NCI-H226 (cell line): ENCODE measurements at regions not wholly inside any gene's neighbourhood (a gene's known extent, or its start where the extent isn't known, plus 50 kb on each side); places are given as distances from the start of the nearest gene placed in this dataset.
A peak's percentile ranks its signal among the peaks of the same experiment; 100 is the strongest.
"Not testable (repeated sequence)": the region's sequence is repeated elsewhere in the genome, so short reads cannot be mapped to it uniquely, and the experiment has no call there.

Experiments used
- DNase-seq: peaks from one replicate; pipeline ENCODE4 v3.0.0-alpha.2; 2015

DNA sequence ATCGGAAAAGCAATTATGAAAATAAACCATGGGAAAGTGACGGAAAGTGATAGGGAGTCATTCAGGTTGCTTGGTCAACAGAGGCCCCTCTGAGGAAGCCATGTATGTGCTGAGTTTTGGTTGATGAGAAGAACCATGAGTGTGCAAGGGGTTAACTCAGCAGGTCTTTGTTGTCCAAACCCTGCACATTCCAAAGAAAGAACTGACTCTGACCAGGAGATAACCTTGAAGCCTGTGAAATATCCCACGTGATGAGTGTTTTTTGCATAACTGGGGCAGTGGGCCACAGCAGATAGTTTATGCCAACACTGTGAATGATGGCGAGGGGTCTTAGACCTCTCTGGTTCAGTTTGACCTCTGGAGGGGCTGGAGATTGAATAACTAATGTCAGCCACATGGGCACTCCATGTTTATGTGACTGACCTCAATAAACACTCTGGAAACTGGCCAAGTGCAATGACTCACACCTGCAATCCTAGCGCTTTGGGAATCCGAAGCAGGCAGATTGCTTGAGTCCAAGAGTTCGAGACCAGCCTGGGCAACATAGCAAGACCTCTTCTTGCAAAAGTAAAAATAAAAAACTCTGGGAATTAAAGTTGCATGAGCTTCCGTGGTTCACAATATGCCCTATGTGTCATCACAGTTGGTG lies 154.0 kb upstream of the FOXK1 start:
- DNase-seq = peak; percentile 20

DNA sequence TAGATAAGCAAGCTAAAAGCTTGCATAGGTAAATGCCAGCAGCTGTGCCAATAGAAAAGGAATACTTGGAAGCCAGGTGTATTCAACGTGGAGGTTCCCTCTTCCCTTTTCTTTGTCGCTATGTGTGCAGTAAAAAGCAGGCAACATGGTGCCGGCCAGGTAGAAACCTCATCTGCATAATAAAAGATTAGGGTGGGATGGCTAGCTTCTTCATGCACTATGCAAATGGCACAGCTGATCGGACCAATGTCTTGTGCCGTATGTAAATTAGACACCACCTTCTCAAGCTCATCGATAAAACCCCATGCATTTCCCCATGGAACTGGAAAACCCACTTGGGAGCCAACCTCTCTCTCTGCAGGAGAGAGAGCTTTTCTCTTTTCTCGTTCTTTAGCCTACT lies 150.9 kb upstream of the FOXK1 start:
- DNase-seq = no peak

DNA sequence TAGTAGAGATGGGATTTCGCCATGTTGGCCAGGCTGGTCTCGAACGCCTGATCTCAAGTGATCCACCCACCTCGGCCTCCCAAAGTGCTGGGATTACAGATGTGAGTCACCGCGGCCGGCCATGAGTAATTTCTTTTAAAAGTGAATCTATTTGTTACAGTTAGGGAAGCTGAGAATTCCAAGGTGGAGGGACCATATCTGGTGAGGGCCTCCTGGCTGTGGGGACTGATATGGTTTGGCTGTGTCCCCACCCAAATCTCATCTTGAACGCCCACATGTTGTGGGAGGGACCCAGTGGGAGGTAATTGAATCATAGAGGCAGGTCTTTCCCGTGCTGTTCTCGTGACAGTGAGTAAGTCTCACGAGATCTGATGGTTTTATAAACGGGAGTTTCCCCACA lies 148.8 kb upstream of the FOXK1 start:
- DNase-seq = not testable (repeated sequence)

DNA sequence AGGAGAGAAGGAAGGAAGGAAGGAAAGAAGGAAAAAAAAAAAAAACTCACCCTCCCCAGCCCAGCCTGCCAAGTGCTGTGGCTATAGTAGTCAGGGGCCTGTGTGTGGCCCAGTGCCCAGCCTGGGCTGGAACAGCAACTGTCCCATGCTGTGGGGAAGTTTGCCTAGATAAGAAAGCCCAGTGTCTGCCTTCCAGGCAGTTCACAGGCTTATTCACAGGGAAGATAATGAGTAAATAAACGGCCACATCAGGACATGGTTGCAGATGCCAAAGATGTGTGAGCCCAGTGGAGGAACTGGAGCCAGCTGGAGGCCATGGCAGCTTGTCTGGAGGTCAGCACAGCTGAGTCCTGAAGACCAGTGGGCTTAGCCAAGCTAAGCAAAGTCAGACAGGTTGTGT lies 132.4 kb upstream of the FOXK1 start:
- DNase-seq = no peak

DNA sequence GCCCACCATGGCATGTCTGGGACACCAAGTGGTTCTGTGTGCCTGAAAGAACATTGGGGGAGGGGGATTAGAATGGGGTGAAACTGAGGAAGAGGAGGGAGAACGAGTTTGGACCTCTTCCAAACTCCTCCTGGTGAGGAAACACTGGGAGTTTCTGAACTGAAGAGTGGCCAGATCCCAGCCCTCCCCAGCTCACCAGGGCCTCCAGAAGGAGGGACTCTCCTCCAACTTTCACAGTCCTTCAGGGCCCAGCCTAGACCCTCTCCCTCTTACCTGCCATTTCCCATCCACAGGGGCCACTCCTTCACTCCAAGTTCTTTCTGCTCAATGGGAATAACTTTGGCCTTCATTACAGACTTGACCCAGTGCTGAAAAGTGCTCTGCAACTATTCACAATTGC lies 132.0 kb upstream of the FOXK1 start:
- no peak for DNase-seq

DNA sequence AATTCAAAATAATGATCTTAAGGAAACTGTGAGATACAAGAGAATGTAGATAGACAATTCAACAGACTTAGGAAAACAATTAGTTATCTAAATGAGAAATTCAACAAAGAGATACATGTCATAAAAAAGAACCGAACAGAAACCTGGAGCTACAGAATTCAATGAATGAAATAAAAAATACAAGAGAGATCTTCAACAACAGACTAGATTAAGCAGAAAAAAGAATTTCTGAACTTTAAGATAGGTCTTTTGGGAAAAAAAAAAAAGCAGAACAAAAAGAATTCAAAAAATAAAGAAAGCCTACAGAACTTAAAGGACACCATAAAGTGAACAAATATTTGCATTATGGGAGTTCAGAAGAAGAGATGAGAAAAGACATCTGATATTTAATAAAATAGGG lies 129.1 kb upstream of the FOXK1 start:
- DNase-seq = peak; percentile 0

GRCh38 chr7:4556868-4557793 lies 125.0 kb upstream of the FOXK1 start:
- no peak for DNase-seq

DNA sequence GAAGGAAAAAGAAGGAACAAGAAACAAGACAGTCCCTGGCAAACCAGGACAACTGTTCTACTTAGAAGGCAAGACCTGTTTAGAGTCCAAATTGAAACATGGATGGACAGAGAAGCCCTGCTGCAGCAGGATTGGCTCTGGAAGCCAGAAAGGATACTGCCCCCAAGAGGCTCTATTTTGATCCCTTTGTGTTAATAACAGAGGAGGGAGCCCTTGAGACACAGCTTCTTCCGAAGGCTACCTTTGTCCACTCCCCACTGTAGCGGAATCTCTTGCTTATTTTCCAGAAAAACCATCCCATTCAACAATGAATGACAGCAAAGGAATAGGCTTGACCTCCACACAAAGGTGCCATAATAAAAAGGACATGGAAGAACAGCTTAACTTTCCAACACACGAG lies 120.3 kb upstream of the FOXK1 start:
- DNase-seq = no peak

DNA sequence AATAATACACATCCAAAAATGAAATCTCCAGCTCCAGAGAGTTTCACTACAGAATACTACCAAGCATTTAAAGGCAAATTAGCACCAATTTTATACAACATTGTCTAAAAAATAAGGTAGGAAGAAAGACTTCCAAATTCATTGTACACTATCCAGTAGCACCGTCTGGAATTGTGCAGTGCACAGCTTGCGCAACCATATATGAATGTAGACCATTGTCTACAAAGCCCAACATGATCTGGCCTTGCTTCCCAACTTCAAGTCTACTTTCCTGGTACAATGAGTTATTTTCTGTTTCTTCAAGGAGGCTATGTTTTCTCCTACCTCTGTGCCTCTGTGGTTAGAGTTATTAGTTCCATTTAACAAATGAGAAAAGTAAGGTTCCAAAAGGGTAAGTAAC lies 115.4 kb upstream of the FOXK1 start:
- no peak for DNase-seq

DNA sequence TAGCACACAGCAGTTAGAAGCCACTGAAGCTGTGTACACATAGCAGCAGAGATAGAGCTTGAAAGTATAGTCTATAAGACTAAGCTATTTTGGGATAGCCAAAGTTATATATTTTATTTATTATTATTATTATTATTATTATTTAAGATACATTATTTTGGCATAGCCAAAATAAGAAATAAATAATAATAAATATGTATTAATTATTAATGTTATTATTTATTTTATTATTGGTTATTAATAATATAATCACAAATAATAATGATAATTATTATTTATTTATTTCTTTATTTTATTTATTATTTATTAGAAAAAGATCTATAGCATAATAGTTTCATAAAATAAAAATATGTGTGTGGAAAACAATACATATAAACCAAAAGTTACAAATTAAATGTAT lies 107.2 kb upstream of the FOXK1 start:
- DNase-seq = no peak

- DNase-seq = no peak
Measured at GRCh38 chr7:4575254-4575653, 106.8 kb upstream of the FOXK1 start.

GRCh38 chr7:4602905-4603842 lies 78.9 kb upstream of the FOXK1 start:
- no peak for DNase-seq

DNA sequence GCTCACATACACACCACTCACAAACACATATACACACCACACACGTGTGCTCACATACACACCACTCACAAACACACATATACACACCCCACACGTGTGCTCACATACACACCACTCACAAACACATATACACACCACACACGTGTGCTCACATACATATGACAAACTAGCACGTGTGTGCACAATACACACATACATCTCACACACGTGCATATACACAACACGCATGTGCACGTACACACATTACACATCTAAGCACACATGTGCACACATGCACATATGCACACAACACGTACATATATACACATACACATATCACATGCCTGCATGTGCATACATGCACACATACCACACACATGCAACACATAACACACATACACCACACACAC lies 78.3 kb upstream of the FOXK1 start:
- no peak for DNase-seq

DNA sequence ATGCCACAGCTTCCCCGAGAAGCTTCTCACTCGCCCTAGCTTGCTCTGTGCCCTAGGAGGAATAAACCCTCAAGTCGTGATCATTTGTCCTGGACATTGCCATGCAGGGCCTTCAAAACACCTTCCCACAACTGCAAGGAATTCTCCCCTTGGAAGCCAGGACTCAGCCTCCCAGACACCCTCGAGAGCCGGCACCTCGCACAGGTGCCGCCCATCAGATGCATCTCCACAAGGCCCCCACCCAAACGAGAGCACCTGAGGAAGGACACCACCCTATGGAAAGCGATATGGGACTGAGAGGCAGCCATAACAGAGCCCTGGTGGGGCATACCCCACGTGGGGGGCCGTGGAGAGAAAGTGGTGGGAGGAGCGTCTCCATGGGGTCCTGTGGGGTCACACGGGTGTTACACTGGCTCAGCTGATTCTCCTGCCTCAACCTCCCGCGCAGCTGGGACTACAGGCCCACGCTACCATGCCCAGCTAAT lies 77.6 kb upstream of the FOXK1 start:
- no peak for DNase-seq

DNA sequence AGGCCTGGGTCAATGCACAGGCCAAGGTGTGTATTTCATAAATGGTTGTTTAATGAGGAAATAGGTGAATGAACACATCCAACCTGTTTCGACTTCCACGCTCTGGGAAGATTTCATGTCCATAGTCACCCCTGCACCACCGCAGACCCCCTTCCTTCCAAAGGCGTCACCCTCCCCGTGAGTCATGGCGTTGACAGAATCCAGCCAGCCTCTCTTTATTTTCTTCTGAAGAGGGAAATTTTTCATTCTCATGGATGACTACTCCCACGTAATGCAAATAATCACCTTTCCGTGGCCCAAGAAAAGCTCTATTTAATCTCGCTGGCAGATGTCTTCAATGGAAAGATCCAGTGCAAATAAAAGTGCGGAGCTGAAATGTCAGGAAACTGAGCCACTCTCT lies 75.3 kb upstream of the FOXK1 start:
- no peak for DNase-seq

DNA sequence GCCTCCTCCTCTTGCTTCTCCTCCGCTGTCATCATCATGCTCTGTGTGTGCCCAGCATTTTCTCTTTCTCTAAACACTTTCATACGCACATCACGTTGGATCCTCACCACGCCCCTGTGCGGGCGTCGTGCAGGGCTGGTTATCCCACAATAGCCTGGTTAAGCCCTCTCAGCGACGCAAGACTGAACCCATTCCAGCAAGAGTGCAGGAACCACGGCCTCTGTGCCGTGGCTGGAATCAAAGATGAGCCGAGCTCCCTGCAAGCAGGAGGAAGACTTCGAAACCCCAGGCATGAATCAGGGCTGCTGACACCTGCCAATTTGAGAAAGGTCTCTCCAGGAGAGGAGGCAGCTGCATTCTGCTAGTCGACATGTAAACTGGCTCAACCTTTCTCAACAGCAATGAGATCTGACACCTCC lies 74.8 kb upstream of the FOXK1 start:
- DNase-seq = no peak

- not testable (repeated sequence) for DNase-seq
Measured at GRCh38 chr7:4609576-4609975, 72.5 kb upstream of the FOXK1 start.

DNA sequence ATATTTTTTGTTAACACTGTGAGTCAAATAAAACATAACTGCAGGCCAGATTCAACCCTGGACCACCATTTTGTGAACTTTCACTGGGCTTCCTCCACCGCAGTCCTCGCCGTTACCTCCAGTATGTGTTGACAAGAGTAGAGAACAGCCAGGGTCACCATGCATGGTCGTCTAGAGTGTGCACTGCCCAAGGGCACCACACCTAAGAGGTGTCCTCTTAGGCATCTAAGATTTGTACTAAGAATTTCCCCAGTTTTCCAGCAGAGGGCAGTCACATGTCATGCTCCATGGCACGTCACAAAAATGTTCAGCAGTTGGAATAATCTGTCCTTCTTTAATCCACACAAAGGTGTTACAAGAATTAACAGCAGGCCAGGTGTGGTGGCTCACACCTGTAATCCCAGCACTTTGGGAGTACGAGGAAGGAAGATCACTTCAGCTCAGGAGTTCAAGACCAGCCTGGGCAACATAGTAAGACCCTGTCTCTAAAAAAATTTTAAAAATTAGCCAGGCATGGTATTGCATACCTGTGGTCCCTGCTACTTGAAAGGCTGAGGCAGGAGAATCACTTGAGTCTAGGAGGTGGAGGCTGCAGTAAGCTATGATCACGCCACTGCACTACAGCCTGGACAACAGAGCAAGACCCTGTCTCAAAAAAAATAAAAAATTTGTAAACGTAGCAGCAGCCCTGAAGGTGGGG lies 71.2 kb upstream of the FOXK1 start:
- peak; percentile 60 for DNase-seq

- DNase-seq = no peak
Measured at GRCh38 chr7:4612237-4612636, 69.9 kb upstream of the FOXK1 start.

DNA sequence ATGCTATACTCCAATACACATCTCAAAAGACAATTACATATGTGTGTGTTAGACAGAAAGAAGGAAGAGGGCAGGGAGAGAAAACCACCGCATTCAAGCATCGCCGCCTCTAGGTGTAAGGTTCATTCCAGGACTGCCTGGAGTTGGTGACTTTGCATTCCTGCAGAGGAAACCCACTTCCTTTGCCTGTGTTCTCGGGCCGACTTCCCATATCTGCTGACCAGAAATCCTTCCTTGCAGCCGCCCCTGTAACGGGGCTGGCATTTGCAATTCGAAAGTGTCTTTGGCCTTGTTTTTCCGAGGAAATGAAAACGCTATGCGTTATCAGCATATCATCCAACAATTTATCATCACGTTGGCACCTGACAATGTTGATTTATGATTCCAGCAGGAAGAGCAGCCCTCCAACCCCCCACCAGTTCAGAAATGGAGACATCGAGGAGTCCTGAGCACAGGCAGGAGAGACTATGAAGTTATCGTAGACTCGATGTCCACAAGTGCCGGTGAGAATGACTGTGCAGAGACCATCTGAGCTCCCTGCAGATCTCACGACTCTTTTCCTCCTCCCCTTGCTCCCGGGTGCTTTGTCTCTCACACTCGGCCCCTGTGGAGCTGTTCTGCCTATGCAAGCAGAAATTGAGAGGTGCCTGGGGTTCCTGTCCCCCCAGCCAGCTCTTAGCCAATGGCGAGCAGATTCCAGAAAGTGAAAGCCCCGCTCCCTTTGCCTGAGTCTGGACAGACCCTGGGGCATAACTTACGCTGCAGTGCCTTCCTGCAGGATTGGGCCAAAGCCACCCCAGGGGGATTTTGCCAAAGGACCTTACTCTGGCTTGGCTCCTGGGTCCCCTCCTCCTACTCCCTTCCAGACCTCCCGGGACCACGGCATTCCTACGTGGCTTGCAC lies 68.9 kb upstream of the FOXK1 start:
- DNase-seq = peak; percentile 48

GRCh38 chr7:4613846-4614548 lies 68.1 kb upstream of the FOXK1 start:
- no peak for DNase-seq
